Fibroblast of skin of left biceps (primary cell): ENCODE measurements at regions not wholly inside any gene's neighbourhood (a gene's known extent, or its start where the extent isn't known, plus 50 kb on each side); places are given as distances from the start of the nearest gene placed in this dataset.
"Not testable (repeated sequence)": the region's sequence is repeated elsewhere in the genome, so short reads cannot be mapped to it uniquely, and the experiment has no call there.

Experiments
- DNase-seq, 2 experiments: peaks; one replicate each; pipeline ENCODE4 v3.0.0-alpha.2; 2013; ENCODE audit warnings: low read depth in 2 of 2

- DNase-seq = peak; percentile 37 to 42
Observed at GRCh38 chr20:48329676-48330664, 497.8 kb downstream of the PREX1 start.

DNA sequence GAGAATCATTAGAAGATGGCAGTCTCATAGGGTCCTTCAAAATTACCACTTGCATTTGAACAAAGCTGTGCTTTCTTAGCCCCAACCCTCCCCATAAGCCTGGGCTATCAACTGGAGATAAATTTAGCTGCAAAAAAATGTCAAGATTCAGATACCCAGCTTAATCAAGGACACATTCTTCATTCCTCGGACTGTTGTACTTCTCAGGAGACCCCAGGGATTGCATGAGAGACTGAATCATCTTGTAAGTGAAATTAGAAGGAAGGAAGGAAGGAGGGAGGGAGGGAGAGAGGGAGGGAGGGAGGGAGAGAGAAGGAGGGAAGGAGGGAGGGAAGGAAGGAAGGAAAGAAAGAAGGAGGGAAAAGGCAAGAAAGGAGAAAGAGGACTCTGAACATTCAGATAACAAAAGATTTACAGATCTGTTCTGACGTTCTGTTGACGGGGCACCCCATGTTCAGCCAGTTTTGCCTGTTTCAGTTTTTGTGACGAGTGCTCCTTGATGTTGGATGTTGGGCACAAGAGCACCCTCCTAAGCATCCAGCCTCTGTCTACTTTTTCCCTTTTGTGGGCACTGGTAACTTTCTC is 498.7 kb downstream of the PREX1 start:
- DNase-seq = peak in 1 of 2 experiments; percentile 30

DNA sequence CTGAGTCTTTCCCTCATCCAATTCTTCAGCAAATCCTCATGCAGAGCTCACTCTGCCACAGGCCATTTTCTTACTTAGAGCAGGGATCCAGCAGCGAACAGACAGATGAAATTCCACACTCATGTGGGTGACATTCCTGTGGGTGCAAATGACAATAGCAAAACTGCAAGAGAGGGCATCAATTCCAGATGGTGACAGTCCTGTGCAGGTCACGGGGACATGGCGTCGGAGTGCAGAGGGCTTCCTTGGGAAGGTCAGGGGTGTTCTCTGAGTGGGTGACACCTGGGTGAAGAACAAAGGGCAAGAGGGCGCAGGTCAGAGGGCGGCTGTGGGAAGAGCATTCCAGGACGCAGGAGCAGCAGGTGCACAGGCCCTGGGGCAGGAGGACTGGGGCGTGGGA is 500.0 kb downstream of the PREX1 start:
- DNase-seq = not testable (repeated sequence)

DNA sequence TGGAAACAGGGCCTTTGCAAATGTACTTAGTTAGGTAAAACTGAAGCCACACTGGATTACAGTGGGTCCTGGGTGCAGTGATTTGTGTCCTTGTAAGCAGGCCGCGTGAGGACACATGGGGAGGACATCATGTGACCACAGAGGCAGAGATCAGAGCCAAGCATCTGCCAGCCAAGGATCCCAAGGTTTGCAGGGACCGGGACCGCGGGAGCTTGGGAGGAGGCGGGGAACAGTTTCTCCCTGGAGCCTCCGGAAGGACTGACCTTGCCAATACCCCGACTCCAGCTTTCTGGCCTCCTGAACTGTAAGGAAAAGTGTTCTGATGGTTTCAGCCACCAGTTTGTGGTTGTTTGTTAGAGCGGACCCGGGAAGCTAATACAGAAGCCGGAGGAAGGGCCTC is 500.9 kb downstream of the PREX1 start:
- DNase-seq = no peak

- no peak for DNase-seq
Observed at GRCh38 chr20:48326434-48326691, 501.4 kb downstream of the PREX1 start.

DNA sequence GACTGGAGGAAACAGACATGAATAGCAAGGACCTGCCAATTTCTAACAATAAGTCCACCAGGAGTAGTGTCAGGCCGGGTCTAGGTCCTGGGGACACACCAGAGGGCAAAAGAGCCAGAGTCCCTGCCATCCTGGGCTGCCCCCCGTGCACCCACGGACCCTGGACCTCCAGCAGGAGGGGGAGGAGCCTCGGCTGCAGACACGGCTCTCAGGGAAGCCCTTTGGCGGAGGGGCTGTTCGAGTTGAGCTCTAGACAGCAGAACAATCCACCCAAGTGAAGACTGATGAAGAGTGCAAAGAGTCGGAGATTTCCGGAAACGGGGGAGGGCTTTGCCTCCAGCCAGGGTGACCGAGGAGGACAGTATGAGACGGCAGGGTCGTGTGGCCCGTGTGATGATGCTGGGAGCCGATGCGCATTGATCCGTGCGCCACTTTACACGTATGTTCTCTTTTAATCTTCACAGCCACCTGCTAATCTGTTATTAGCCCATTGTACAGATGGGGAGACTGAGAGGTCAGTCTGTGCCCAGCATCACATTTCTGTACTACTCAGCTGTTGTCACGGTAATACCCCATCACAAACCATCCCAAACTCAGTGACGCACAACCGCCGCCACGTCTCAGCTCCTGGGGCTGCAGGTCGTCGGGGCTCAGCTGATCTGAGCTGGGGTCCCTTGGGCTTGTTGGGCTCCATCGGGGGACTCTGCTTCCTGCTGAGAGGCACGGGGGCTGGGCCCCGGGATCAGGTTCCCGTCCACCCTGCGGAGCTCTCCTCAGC is 502.0 kb downstream of the PREX1 start:
- DNase-seq = no peak

- DNase-seq = no peak
Observed at GRCh38 chr20:48324744-48325143, 503.1 kb downstream of the PREX1 start.

DNA sequence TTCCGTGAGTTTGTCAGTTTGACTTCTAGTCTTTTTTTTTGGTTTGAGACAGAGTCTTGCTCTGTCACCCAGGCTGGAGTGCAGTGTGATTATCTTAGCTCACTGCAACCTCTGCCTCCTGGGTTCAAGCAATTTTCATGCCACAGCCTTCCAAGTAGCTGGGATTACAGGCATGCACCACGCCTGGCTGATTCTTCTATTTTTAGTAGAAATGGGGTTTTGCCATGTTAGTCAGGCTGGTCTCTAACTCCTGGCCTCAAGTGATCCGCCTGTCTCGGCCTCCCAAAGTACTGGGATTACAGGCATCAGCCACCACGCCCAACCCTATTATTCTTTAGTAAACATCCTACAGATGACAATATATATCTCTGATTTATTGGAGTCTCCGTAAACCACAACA is 506.5 kb downstream of the PREX1 start:
- no peak for DNase-seq

GRCh38 chr20:48319943-48320584 is 507.7 kb downstream of the PREX1 start:
- DNase-seq = no peak

DNA sequence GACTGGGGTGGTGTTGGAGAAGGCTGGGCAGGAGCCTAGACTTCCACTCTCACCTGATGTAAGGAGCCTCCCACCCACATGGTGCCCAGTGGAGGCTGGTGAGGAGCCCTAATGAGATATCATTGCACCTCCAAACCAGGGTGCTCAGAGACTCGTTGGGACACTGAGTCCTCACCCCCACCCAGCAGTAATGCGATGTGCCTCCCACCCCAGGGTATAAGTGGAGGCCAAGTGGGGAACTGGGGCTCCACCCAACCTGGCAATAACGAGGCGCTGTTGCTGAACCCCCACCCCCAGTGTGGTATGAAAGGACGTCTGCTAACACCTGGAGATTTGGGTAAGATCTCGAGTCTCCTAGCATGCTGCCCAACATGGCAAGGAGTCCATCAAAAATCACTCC is 510.2 kb downstream of the PREX1 start:
- DNase-seq = no peak

DNA sequence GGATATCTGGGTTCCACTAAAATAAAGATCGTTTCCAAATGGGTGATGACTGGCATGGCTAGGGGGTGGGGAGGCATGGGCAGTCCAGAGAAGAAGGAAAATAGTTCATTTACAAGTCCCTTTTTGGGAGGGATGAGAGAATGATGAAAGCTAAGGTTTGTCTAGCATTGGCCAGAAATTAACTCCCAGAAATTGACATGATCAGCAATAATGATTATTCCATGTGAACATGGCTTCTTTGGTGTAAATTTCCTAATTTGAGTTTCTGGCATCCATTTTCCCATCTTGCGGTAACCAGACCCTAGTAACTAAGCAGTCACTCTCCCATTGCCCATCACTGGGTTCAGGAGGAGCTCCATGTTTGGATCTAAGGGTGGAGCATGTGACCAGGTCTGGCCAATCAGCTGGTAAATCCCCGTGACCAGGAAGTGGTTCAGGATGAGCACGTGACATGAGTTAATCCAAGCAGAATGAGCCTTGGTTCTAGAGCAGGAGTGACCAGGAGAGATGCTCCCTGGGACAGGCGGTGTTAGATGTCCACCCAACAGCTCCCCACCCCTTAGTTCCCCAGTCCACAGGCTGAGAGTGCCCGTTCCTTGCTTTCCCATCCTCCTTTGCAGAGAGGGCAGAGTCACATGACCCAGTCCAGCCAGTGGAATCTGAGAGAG is 512.7 kb downstream of the PREX1 start:
- no peak for DNase-seq

DNA sequence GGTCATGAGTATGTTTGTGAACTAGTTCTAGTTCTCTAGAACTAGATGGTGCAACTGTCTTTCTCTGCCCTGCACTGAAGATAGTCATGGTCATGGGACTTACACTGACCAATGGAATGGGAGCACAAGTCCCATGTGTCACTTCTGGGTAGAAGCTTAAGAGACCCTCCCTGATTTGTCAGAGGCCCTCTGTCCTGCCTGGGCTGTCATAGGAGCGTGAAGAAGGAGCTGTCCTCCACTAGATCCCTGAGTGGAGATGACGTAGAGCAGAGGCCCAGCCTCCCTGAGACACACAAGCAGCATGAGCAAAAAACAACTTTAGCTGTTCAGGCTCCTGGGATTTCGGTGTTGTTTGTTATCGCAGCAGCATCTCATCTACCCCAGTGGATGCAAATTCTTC is 514.5 kb downstream of the PREX1 start:
- no peak for DNase-seq

DNA sequence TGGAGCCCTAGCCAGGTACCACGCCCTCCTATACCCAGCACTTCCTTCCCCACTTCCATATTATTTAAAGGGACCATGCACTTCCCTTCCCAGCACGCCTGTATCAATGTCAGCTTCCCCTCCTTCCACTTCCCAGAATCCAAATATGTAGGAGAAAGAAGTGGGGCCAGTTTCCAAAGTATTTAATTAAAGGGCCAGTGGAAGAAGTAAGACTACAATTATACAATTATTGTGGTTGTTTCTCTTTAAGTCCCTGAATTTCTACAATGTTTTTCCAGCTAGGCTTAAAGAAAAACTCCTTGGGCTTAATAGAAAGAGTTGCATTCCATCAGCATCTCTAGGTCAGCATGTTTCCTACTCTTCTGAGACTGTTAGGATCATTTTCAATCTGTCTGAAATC is 515.8 kb downstream of the PREX1 start:
- DNase-seq = no peak

DNA sequence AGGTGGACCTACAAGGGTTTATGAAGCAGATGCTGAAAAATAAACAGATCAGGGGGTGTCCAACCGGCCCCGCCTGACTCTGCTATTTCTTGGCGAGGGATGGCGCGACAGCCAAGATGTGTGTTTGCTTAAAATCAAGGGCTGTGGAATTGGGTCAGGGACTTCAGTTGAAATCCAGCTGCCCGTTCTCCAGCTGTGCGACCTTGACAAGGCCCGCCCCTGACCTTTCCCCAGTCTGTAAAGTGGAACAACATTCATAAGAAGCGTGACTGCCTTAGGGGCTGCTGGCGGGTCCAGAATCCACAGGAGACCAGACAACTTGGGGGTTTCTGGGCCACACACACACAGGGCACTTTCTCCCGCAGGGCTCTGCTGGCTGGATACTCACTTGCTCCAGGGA is 517.5 kb downstream of the PREX1 start:
- DNase-seq = no peak

GRCh38 chr20:48309293-48309692 is 518.5 kb downstream of the PREX1 start:
- DNase-seq = no peak

GRCh38 chr20:48308882-48309281 is 518.9 kb downstream of the PREX1 start:
- no peak for DNase-seq

DNA sequence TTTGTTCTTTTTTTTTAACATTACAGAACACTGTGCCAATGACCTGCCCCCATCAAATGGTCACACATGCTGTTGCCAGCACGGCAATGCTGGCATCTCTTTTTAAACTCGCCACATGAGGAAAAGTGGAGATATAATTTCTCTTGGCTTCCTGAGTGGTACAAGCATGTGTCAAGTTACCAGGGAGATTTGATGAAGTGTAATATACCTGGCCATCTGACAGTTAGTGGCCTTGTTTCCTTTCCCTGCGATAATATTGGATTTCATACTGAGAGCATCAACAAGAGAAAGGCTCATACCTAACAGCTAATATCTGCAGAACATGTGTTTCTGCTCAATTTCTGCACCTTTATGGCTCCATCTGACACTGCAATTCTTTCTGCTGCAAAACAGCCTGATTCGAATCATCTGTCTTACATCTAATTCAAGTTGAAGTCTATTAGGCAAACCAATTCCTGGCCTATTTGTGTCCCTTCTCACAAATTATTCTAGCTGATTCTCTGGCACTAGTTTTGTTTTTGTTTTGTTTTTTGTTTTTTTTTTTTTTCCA is 519.5 kb downstream of the PREX1 start:
- DNase-seq = no peak

DNA sequence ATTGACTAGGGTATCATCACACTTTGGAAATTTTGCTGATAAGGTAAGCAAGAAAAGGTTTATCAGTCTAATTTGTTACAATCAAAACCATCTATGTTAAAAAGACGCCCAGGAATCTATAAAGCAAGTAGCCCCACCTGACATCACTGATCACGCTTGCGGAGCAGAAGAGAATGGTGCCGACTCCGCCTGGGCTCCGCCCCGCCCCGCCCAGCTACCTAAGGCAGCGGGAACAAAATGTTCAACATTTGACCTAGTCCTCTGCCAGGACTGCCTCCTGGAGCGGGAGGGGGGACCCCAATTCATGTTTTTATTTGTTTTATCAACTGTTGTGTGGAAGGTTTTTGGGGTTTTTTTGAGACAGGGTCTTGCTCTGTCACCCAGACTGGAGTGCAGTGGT is 520.5 kb downstream of the PREX1 start:
- no peak for DNase-seq

DNA sequence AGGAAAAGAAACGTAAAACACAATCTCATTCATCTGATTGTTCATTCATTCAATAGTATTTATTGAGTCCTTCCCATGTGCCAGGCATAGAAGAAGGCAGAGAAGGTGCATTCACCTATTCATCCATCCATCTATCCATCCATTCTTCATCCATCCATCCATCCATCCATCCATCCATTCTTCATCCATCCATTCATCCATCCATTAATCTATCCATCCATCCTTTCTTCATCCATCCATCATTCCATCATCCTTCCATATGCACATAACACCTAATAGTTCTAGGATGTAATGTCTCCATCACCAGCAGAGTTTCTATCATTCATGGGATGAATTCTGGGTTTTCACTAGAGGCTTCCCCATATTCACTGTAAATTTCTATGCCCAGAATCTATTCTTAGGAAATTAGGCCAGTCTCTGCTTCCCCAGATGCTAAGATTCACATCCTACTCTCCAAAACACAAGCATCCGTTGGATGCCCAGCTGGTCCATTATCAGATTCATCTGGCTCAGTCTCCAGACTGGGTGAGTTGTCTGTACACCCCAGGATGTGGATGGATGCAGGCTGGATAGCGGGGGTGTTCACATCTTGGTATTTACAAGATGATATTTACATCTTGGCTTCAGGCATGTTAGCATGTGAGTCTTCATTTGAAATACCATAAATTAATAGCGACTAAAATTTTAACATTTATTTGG is 517.7 kb upstream of the SULF2 start:
- no peak for DNase-seq

DNA sequence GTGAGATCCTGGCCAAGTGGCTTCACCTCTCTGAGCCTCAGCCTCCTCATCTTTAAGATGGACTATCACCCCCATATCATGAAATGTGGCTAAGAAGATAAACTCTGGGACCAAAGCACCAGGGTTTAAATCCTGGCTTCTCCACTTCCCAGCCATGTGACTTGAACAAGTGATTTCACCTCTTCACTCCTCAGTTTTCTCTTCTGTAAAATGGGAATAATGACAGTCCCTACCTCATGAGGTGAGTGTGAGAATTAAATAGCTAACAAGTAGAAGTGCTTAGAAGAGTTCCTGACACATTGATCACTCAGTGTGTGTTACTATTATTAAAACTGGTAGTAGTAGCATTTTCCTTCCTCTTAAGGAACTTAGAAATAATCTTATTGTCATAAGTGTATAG is 516.9 kb upstream of the SULF2 start:
- DNase-seq = no peak

GRCh38 chr20:48301189-48301588 is 515.9 kb upstream of the SULF2 start:
- DNase-seq = no peak
